ENCODE measurements at regions not wholly inside any gene's neighbourhood (a gene's known extent, or its start where the extent isn't known, plus 50 kb on each side); places are given as distances from the start of the nearest gene placed in this dataset.

GRCh38 chr1:29878501-29878900, 642.2 kb downstream of the PTPRU start:
- TF ChIP-seq CTCF (IDR thresholded peaks at IDR 0.05 in 4 of 5, conservative IDR thresholded peaks at IDR 0.05 in 1 of 5) (no peak), POLR2A (IDR thresholded peaks at IDR 0.05) (no peak)

Data from gastrocnemius medialis (tissue), 4 donors.